ENCODE measurements at regions not wholly inside any gene's neighbourhood (a gene's known extent, or its start where the extent isn't known, plus 50 kb on each side); places are given as distances from the start of the nearest gene placed in this dataset.

- no peak for DNase-seq
- Histone ChIP-seq H3K36me3 (ENCODE audit: control insufficient read depth, insufficient read depth, low read length) (no peaks in the 10 kb centered on the region), H3K4me1 (no peaks in the 10 kb centered on the region), H3K4me3 (ENCODE audit: low read depth, low read length) (no peak overlapping the region), H3K9me3 (no peaks in the 10 kb centered on the region), H3K27me3 (replicated peaks; ENCODE audit: control insufficient read depth, insufficient read depth, low read length) (no peaks in the 10 kb centered on the region)
- no peak overlapping the region for H3K27ac Mint-ChIP-seq (ENCODE audit: unreplicated experiment)
- no TSS peak for BruUV-seq (replicated peaks)
- no peaks in the 10 kb centered on the region for H3K4me1 Mint-ChIP-seq (ENCODE audit: low read depth, unreplicated experiment)
- no peak for TF ChIP-seq CTCF (IDR thresholded peaks at IDR 0.05; ENCODE audit: insufficient read depth in 1 of 2, low read depth in 1 of 2, low read length in 1 of 2, severe bottlenecking in 1 of 2, unreplicated experiment in 1 of 2)
- ChIA-PET CTCF (no interaction called here), POLR2A (no interaction called here)
- H3K4me3 Mint-ChIP-seq (ENCODE audit: unreplicated experiment) = no peak overlapping the region
- intact Hi-C loops (cut with micrococcal nuclease; ENCODE audit: unreplicated experiment) = no loop called here
- H3K27me3 Mint-ChIP-seq (ENCODE audit: insufficient read depth, unreplicated experiment) = no peaks in the 10 kb centered on the region
- no peaks in the 10 kb centered on the region for H3K9me3 Mint-ChIP-seq (ENCODE audit: unreplicated experiment)
- H3K36me3 Mint-ChIP-seq (ENCODE audit: insufficient read depth, unreplicated experiment) = no peaks in the 10 kb centered on the region
These were observed 247.3 kb upstream of the KCNH8 start for GRCh38 chr3:18900994-18901393.

GRCh38 chr3:18898911-18899310, 249.4 kb upstream of the KCNH8 start:
- ChIA-PET POLR2A (no interaction called here), CTCF (no interaction called here)
- H3K4me3 ChIP-seq (ENCODE audit: low read depth, low read length) = no peak overlapping the region
- no peak for TF ChIP-seq CTCF (IDR thresholded peaks at IDR 0.05; ENCODE audit: insufficient read depth in 1 of 2, low read depth in 1 of 2, low read length in 1 of 2, severe bottlenecking in 1 of 2, unreplicated experiment in 1 of 2)
- H3K27me3 ChIP-seq (replicated peaks; ENCODE audit: control insufficient read depth, insufficient read depth, low read length) = no peaks in the 10 kb centered on the region
- no peak for DNase-seq
- Mint-ChIP-seq H3K4me3 (ENCODE audit: unreplicated experiment) (no peak overlapping the region), H3K27ac (ENCODE audit: unreplicated experiment) (no peak overlapping the region), H3K36me3 (ENCODE audit: insufficient read depth, unreplicated experiment) (no peaks in the 10 kb centered on the region), H3K27me3 (ENCODE audit: insufficient read depth, unreplicated experiment) (no peaks in the 10 kb centered on the region), H3K4me1 (ENCODE audit: low read depth, unreplicated experiment) (no peaks in the 10 kb centered on the region), H3K9me3 (ENCODE audit: unreplicated experiment) (no peaks in the 10 kb centered on the region)
- no peaks in the 10 kb centered on the region for H3K9me3 ChIP-seq
- H3K36me3 ChIP-seq (ENCODE audit: control insufficient read depth, insufficient read depth, low read length) = no peaks in the 10 kb centered on the region
- intact Hi-C loops (cut with micrococcal nuclease; ENCODE audit: unreplicated experiment) = no loop called here
- no peaks in the 10 kb centered on the region for H3K4me1 ChIP-seq
- no TSS peak for BruUV-seq (replicated peaks)

- no peak for DNase-seq
- H3K27me3 Mint-ChIP-seq (ENCODE audit: insufficient read depth, unreplicated experiment) = peaks cover 5% of the 10 kb centered on the region
- no peak overlapping the region for H3K4me3 Mint-ChIP-seq (ENCODE audit: unreplicated experiment)
- no peaks in the 10 kb centered on the region for H3K36me3 Mint-ChIP-seq (ENCODE audit: insufficient read depth, unreplicated experiment)
- no peak for TF ChIP-seq CTCF (IDR thresholded peaks at IDR 0.05; ENCODE audit: insufficient read depth in 1 of 2, low read depth in 1 of 2, low read length in 1 of 2, severe bottlenecking in 1 of 2, unreplicated experiment in 1 of 2)
- Histone ChIP-seq H3K36me3 (ENCODE audit: control insufficient read depth, insufficient read depth, low read length) (no peaks in the 10 kb centered on the region), H3K9me3 (no peaks in the 10 kb centered on the region), H3K27me3 (replicated peaks; ENCODE audit: control insufficient read depth, insufficient read depth, low read length) (no peaks in the 10 kb centered on the region), H3K4me3 (ENCODE audit: low read depth, low read length) (no peak overlapping the region), H3K4me1 (no peaks in the 10 kb centered on the region)
- no TSS peak for BruUV-seq (replicated peaks)
- ChIA-PET CTCF (no interaction called here), POLR2A (no interaction called here)
- no peak overlapping the region for H3K27ac Mint-ChIP-seq (ENCODE audit: unreplicated experiment)
- no peaks in the 10 kb centered on the region for H3K4me1 Mint-ChIP-seq (ENCODE audit: low read depth, unreplicated experiment)
- intact Hi-C loops (cut with micrococcal nuclease; ENCODE audit: unreplicated experiment) = no loop called here
- no peaks in the 10 kb centered on the region for H3K9me3 Mint-ChIP-seq (ENCODE audit: unreplicated experiment)
These were observed 255.6 kb upstream of the KCNH8 start for GRCh38 chr3:18892756-18893155.

Data from Caco-2 (cell line).